Dendritic cell treated with granulocyte-macrophage colony-stimulating factor and Interleukin-4, amounts not matched to agents 40 ng/mL and 50 ng/mL, for 4 days (primary cell): ENCODE measurements at regions not wholly inside any gene's neighbourhood (a gene's known extent, or its start where the extent isn't known, plus 50 kb on each side); places are given as distances from the start of the nearest gene placed in this dataset.

Source experiments
- H3K27ac Mint-ChIP-seq: one replicate; pipeline ENCODE4 v1.8.0; 2022; ENCODE audit warnings: mild to moderate bottlenecking, mixed read lengths
- H3K27me3 Mint-ChIP-seq: one replicate; pipeline ENCODE4 v1.8.0; 2022; ENCODE audit warnings: mild to moderate bottlenecking, mixed read lengths
- H3K36me3 Mint-ChIP-seq: one replicate; pipeline ENCODE4 v1.8.0; 2022; ENCODE audit warnings: low read depth, mixed read lengths
- H3K4me1 Mint-ChIP-seq: one replicate; pipeline ENCODE4 v1.8.0; 2022; ENCODE audit warnings: low read depth, mixed read lengths
- H3K4me3 Mint-ChIP-seq: one replicate; pipeline ENCODE4 v1.8.0; 2022; ENCODE audit warnings: mild to moderate bottlenecking, moderate library complexity, mixed read lengths
- H3K9me3 Mint-ChIP-seq: one replicate; pipeline ENCODE4 v1.8.0; 2022; ENCODE audit warnings: mixed read lengths
- intact Hi-C: fragments of 100-400 bp; cut with micrococcal nuclease; formaldehyde crosslinking; loops from one replicate; pipeline ENCODE4 v1.15.0; 2022

- no peaks in the 10 kb centered on the region for H3K36me3 Mint-ChIP-seq
- H3K4me3 Mint-ChIP-seq, result no peak overlapping the region
- H3K4me1 Mint-ChIP-seq, result no peaks in the 10 kb centered on the region
- no peaks in the 10 kb centered on the region for H3K9me3 Mint-ChIP-seq
- intact Hi-C loops, result no loop called here
- H3K27me3 Mint-ChIP-seq, result peaks cover 2% of the 10 kb centered on the region
- no peak overlapping the region for H3K27ac Mint-ChIP-seq
Measured at GRCh38 chr12:93202688-93203087, 175.0 kb upstream of the NUDT4 start.

- Mint-ChIP-seq H3K4me1 (no peaks in the 10 kb centered on the region), H3K36me3 (no peaks in the 10 kb centered on the region), H3K27ac (no peak overlapping the region), H3K4me3 (no peak overlapping the region), H3K9me3 (no peaks in the 10 kb centered on the region), H3K27me3 (peaks cover 2% of the 10 kb centered on the region)
- intact Hi-C loops, result no loop called here
Measured at GRCh38 chr12:93203361-93203760, 174.4 kb upstream of the NUDT4 start.

- Mint-ChIP-seq H3K4me1 (no peaks in the 10 kb centered on the region), H3K36me3 (no peaks in the 10 kb centered on the region), H3K27ac (no peak overlapping the region), H3K27me3 (peaks cover 2% of the 10 kb centered on the region), H3K4me3 (no peak overlapping the region), H3K9me3 (no peaks in the 10 kb centered on the region)
- intact Hi-C loops, result no loop called here
Measured at GRCh38 chr12:93204896-93205295, 172.8 kb upstream of the NUDT4 start.

- H3K9me3 Mint-ChIP-seq, result no peaks in the 10 kb centered on the region
Measured at GRCh38 chr12:93205361-93205760, 172.4 kb upstream of the NUDT4 start.

GRCh38 chr12:93208011-93208410 is 169.7 kb upstream of the NUDT4 start:
- no peaks in the 10 kb centered on the region for H3K9me3 Mint-ChIP-seq
- H3K4me3 Mint-ChIP-seq, result no peak overlapping the region
- no peak overlapping the region for H3K27ac Mint-ChIP-seq
- no peaks in the 10 kb centered on the region for H3K4me1 Mint-ChIP-seq
- no peaks in the 10 kb centered on the region for H3K27me3 Mint-ChIP-seq
- no peaks in the 10 kb centered on the region for H3K36me3 Mint-ChIP-seq
- intact Hi-C loops, result no loop called here

More at GRCh38 chr12:93205361-93205760, 172.4 kb upstream of the NUDT4 start:
- H3K27me3 Mint-ChIP-seq, result peaks cover 2% of the 10 kb centered on the region
- intact Hi-C loops, result no loop called here
- no peaks in the 10 kb centered on the region for H3K36me3 Mint-ChIP-seq
- no peaks in the 10 kb centered on the region for H3K4me1 Mint-ChIP-seq
- H3K27ac Mint-ChIP-seq, result no peak overlapping the region
- H3K4me3 Mint-ChIP-seq, result no peak overlapping the region

- Mint-ChIP-seq H3K4me3 (no peak overlapping the region), H3K36me3 (no peaks in the 10 kb centered on the region), H3K27me3 (no peaks in the 10 kb centered on the region), H3K27ac (no peak overlapping the region), H3K4me1 (peaks cover 9% of the 10 kb centered on the region), H3K9me3 (no peaks in the 10 kb centered on the region)
- intact Hi-C loops, result no loop called here
Measured at GRCh38 chr12:93214523-93215289, 163.0 kb upstream of the NUDT4 start.

GRCh38 chr12:93215290-93215678 is 162.4 kb upstream of the NUDT4 start:
- H3K27ac Mint-ChIP-seq, result no peak overlapping the region
- no peaks in the 10 kb centered on the region for H3K36me3 Mint-ChIP-seq
- intact Hi-C loops, result no loop called here
- H3K4me1 Mint-ChIP-seq, result peaks cover 9% of the 10 kb centered on the region
- H3K4me3 Mint-ChIP-seq, result no peak overlapping the region
- no peaks in the 10 kb centered on the region for H3K9me3 Mint-ChIP-seq
- no peaks in the 10 kb centered on the region for H3K27me3 Mint-ChIP-seq

- Mint-ChIP-seq H3K9me3 (peaks cover 9% of the 10 kb centered on the region), H3K27me3 (no peaks in the 10 kb centered on the region), H3K4me3 (no peak overlapping the region), H3K36me3 (no peaks in the 10 kb centered on the region), H3K4me1 (peaks cover 18% of the 10 kb centered on the region), H3K27ac (no peak overlapping the region)
- intact Hi-C loops, result no loop called here
Measured at GRCh38 chr12:93219947-93220346, 157.8 kb upstream of the NUDT4 start.

- peaks cover 9% of the 10 kb centered on the region for H3K9me3 Mint-ChIP-seq
- no peaks in the 10 kb centered on the region for H3K36me3 Mint-ChIP-seq
- H3K4me1 Mint-ChIP-seq, result peaks cover 18% of the 10 kb centered on the region
- H3K4me3 Mint-ChIP-seq, result no peak overlapping the region
- intact Hi-C loops, result no loop called here
- no peak overlapping the region for H3K27ac Mint-ChIP-seq
- no peaks in the 10 kb centered on the region for H3K27me3 Mint-ChIP-seq
Measured at GRCh38 chr12:93221841-93222240, 155.9 kb upstream of the NUDT4 start.

GRCh38 chr12:93223440-93224426 is 154.0 kb upstream of the NUDT4 start:
- no peak overlapping the region for H3K4me3 Mint-ChIP-seq
- H3K27ac Mint-ChIP-seq, result no peak overlapping the region
- H3K4me1 Mint-ChIP-seq, result peaks cover 12% of the 10 kb centered on the region
- intact Hi-C loops, result no loop called here
- H3K36me3 Mint-ChIP-seq, result no peaks in the 10 kb centered on the region
- H3K9me3 Mint-ChIP-seq, result peaks cover 9% of the 10 kb centered on the region
- H3K27me3 Mint-ChIP-seq, result no peaks in the 10 kb centered on the region

- no peak overlapping the region for H3K27ac Mint-ChIP-seq
- intact Hi-C loops, result no loop called here
- H3K36me3 Mint-ChIP-seq, result no peaks in the 10 kb centered on the region
- no peak overlapping the region for H3K4me3 Mint-ChIP-seq
- H3K27me3 Mint-ChIP-seq, result no peaks in the 10 kb centered on the region
- peaks cover 9% of the 10 kb centered on the region for H3K9me3 Mint-ChIP-seq
- H3K4me1 Mint-ChIP-seq, result peaks cover 17% of the 10 kb centered on the region
Measured at GRCh38 chr12:93225094-93225493, 152.6 kb upstream of the NUDT4 start.

GRCh38 chr12:93226361-93226760 is 151.4 kb upstream of the NUDT4 start:
- H3K4me1 Mint-ChIP-seq, result peaks cover 17% of the 10 kb centered on the region
- no peaks in the 10 kb centered on the region for H3K27me3 Mint-ChIP-seq
- H3K9me3 Mint-ChIP-seq, result peaks cover 7% of the 10 kb centered on the region
- no peak overlapping the region for H3K4me3 Mint-ChIP-seq
- H3K36me3 Mint-ChIP-seq, result no peaks in the 10 kb centered on the region
- no peak overlapping the region for H3K27ac Mint-ChIP-seq
- intact Hi-C loops, result no loop called here

GRCh38 chr12:93229494-93230325 is 148.0 kb upstream of the NUDT4 start:
- peaks cover 8% of the 10 kb centered on the region for H3K4me1 Mint-ChIP-seq
- no peak overlapping the region for H3K27ac Mint-ChIP-seq
- H3K27me3 Mint-ChIP-seq, result no peaks in the 10 kb centered on the region
- no peaks in the 10 kb centered on the region for H3K36me3 Mint-ChIP-seq
- intact Hi-C loops, result no loop called here
- H3K9me3 Mint-ChIP-seq, result no peaks in the 10 kb centered on the region
- no peak overlapping the region for H3K4me3 Mint-ChIP-seq
